Mesendoderm (in vitro differentiated cells): ENCODE measurements at regions not wholly inside any gene's neighbourhood (a gene's known extent, or its start where the extent isn't known, plus 50 kb on each side); places are given as distances from the start of the nearest gene placed in this dataset.
"Not testable (repeated sequence)": the region's sequence is repeated elsewhere in the genome, so short reads cannot be mapped to it uniquely, and the experiment has no call there.

Experiments used
- DNase-seq: peaks from one replicate; pipeline ENCODE4 v3.0.0; 2013
- H2AK5ac ChIP-seq: 2 replicates; pipeline ENCODE4 v1.6.1; 2013; ENCODE audit warnings: low read length, inconsistent platforms
- H2BK120ac ChIP-seq: 2 replicates; pipeline ENCODE4 v1.6.1; 2013; ENCODE audit warnings: low read depth, mild to moderate bottlenecking, low read length, moderate library complexity, mixed read lengths
- H2BK15ac ChIP-seq: replicated peaks from 2 replicates; pipeline ENCODE4 v1.6.1; 2013; ENCODE audit warnings: low read depth, mild to moderate bottlenecking, moderate library complexity
- H2BK5ac ChIP-seq: 2 replicates; pipeline ENCODE4 v1.6.1; 2013; ENCODE audit warnings: low read length, inconsistent platforms
- H3K18ac ChIP-seq: 2 replicates; pipeline ENCODE4 v1.6.1; 2013; ENCODE audit warnings: mild to moderate bottlenecking, low read length, mixed read lengths
- H3K23ac ChIP-seq: one replicate; pipeline ENCODE4 v1.6.1; 2013; ENCODE audit warnings: low read length
- H3K27ac ChIP-seq: 2 replicates; pipeline ENCODE4 v1.5.1; 2013; ENCODE audit warnings: low read depth, mild to moderate bottlenecking, inconsistent platforms, low read length, moderate library complexity
- H3K27me3 ChIP-seq: 2 replicates; pipeline ENCODE4 v1.6.1; 2013; ENCODE audit warnings: low read length, control low read depth, mild to moderate bottlenecking, inconsistent platforms; ENCODE audit not compliant: insufficient read depth, poor library complexity
- H3K36me3 ChIP-seq: 2 replicates; pipeline ENCODE4 v1.6.1; 2013; ENCODE audit warnings: low read length, inconsistent platforms; ENCODE audit not compliant: control insufficient read depth, insufficient read depth
- H3K4ac ChIP-seq: one replicate; pipeline ENCODE4 v1.6.1; 2013; ENCODE audit warnings: low read depth, mild to moderate bottlenecking, low read length, moderate library complexity
- H3K4me1 ChIP-seq: 2 replicates; pipeline ENCODE4 v1.6.1; 2013; ENCODE audit warnings: low read depth, low read length, inconsistent platforms; ENCODE audit not compliant: control insufficient read depth
- H3K4me2 ChIP-seq: 2 replicates; pipeline ENCODE4 v1.6.1; 2013; ENCODE audit warnings: low read length
- H3K4me3 ChIP-seq: 2 replicates; pipeline ENCODE4 v1.5.1; 2013; ENCODE audit warnings: mild to moderate bottlenecking, low read length
- H3K56ac ChIP-seq: one replicate; pipeline ENCODE4 v1.6.1; 2013; ENCODE audit warnings: low read length
- H3K79me1 ChIP-seq: 2 replicates; pipeline ENCODE4 v1.6.1; 2013; ENCODE audit warnings: low read length, inconsistent platforms
- H3K79me2 ChIP-seq: 2 replicates; pipeline ENCODE4 v1.6.1; 2013; ENCODE audit warnings: mild to moderate bottlenecking, low read length; ENCODE audit not compliant: control insufficient read depth, insufficient read depth
- H3K9ac ChIP-seq: 2 replicates; pipeline ENCODE4 v1.6.1; 2013; ENCODE audit warnings: low read length, inconsistent platforms
- H4K5ac ChIP-seq: one replicate; pipeline ENCODE4 v1.6.1; 2013; ENCODE audit warnings: low read length
- H4K8ac ChIP-seq: one replicate; pipeline ENCODE4 v1.6.1; 2013; ENCODE audit warnings: low read depth, mild to moderate bottlenecking, control low read depth, low read length, moderate library complexity
- WGBS: extraction: QIAGEN DNeasy Blood & Tissue Kit; methylation state at CpG from one replicate; pipeline ENCODE4 v1.1.7; 2013; ENCODE audit warnings: low lambda C conversion rate, missing lambda C conversion rate; ENCODE audit not compliant: insufficient coverage; ENCODE audit errors: extremely low coverage; 5-methylcytosine and 5-hydroxymethylcytosine counted together

GRCh38 chr4:169846396-169846795 lies 88.7 kb upstream of the HPF1 start:
- Histone ChIP-seq H3K79me2 (no peaks in the 10 kb centered on the region), H3K9ac (no peak overlapping the region), H3K27ac (no peak overlapping the region), H3K4me1 (no peaks in the 10 kb centered on the region), H3K23ac (no peak overlapping the region), H3K4ac (no peak overlapping the region), H3K27me3 (no peaks in the 10 kb centered on the region), H2BK15ac (no peak overlapping the region), H2BK120ac (no peak overlapping the region), H3K18ac (no peak overlapping the region), H3K56ac (no peak overlapping the region), H4K5ac (no peak overlapping the region), H3K79me1 (no peaks in the 10 kb centered on the region), H4K8ac (no peak overlapping the region), H2BK5ac (no peak overlapping the region), H3K36me3 (no peaks in the 10 kb centered on the region), H3K4me2 (no peak overlapping the region), H2AK5ac (no peak overlapping the region), H3K4me3 (no peak overlapping the region)
- no peak for DNase-seq
- WGBS = no CpG with 5 or more reads among the region's 2 CpGs

GRCh38 chr4:169841776-169842175 lies 84.0 kb upstream of the HPF1 start:
- no peak overlapping the region for H3K18ac ChIP-seq

GRCh38 chr4:169840554-169840953 lies 82.8 kb upstream of the HPF1 start:
- H2BK15ac ChIP-seq = no peak overlapping the region
- H3K79me1 ChIP-seq = no peaks in the 10 kb centered on the region
- no peak overlapping the region for H3K4me3 ChIP-seq
- H2AK5ac ChIP-seq = no peak overlapping the region
- H3K4me2 ChIP-seq = no peak overlapping the region
- H3K4ac ChIP-seq = no peak overlapping the region
- no peak overlapping the region for H4K8ac ChIP-seq
- peak; percentile 25 for DNase-seq
- no peak overlapping the region for H2BK120ac ChIP-seq
- no peaks in the 10 kb centered on the region for H3K4me1 ChIP-seq
- WGBS = no CpG with 5 or more reads among the region's 3 CpGs
- H4K5ac ChIP-seq = no peak overlapping the region
- no peak overlapping the region for H3K56ac ChIP-seq
- no peak overlapping the region for H3K9ac ChIP-seq
- no peaks in the 10 kb centered on the region for H3K27me3 ChIP-seq
- no peak overlapping the region for H2BK5ac ChIP-seq
- H3K23ac ChIP-seq = no peak overlapping the region
- H3K18ac ChIP-seq = no peak overlapping the region
- no peaks in the 10 kb centered on the region for H3K79me2 ChIP-seq
- no peaks in the 10 kb centered on the region for H3K36me3 ChIP-seq
- no peak overlapping the region for H3K27ac ChIP-seq

More at GRCh38 chr4:169841776-169842175, 84.0 kb upstream of the HPF1 start:
- H3K9ac ChIP-seq = no peak overlapping the region
- no peaks in the 10 kb centered on the region for H3K79me2 ChIP-seq
- no peak overlapping the region for H3K56ac ChIP-seq
- no peak overlapping the region for H3K4me2 ChIP-seq
- H3K27ac ChIP-seq = no peak overlapping the region
- H3K4ac ChIP-seq = no peak overlapping the region
- H3K4me1 ChIP-seq = no peaks in the 10 kb centered on the region
- H3K23ac ChIP-seq = no peak overlapping the region
- H4K5ac ChIP-seq = no peak overlapping the region
- no peaks in the 10 kb centered on the region for H3K36me3 ChIP-seq
- no peaks in the 10 kb centered on the region for H3K79me1 ChIP-seq
- no peak overlapping the region for H2BK15ac ChIP-seq
- no peaks in the 10 kb centered on the region for H3K27me3 ChIP-seq
- H2BK5ac ChIP-seq = no peak overlapping the region
- H2BK120ac ChIP-seq = no peak overlapping the region
- WGBS = no CpG with 5 or more reads among the region's 3 CpGs
- H3K4me3 ChIP-seq = no peak overlapping the region
- DNase-seq = no peak
- H2AK5ac ChIP-seq = no peak overlapping the region
- H4K8ac ChIP-seq = no peak overlapping the region

- not testable (repeated sequence) for H3K4me3 ChIP-seq, H2BK120ac ChIP-seq, H2AK5ac ChIP-seq, H3K27ac ChIP-seq, H3K4me1 ChIP-seq, H3K36me3 ChIP-seq, H3K23ac ChIP-seq, H3K79me1 ChIP-seq, H3K4me2 ChIP-seq, H3K27me3 ChIP-seq, H3K9ac ChIP-seq, H4K5ac ChIP-seq, H4K8ac ChIP-seq, H3K4ac ChIP-seq, H3K18ac ChIP-seq, H2BK15ac ChIP-seq, H2BK5ac ChIP-seq, H3K56ac ChIP-seq, H3K79me2 ChIP-seq, DNase-seq
- WGBS = no CpG with 5 or more reads among the region's 29 CpGs
These were observed 70.6 kb upstream of the HPF1 start for GRCh38 chr4:169828329-169828728.

GRCh38 chr4:169826634-169827187 lies 69.0 kb upstream of the HPF1 start:
- Histone ChIP-seq H3K4me1 (no peaks in the 10 kb centered on the region), H3K4me3 (no peak overlapping the region), H3K79me1 (no peaks in the 10 kb centered on the region), H3K18ac (no peak overlapping the region), H3K23ac (no peak overlapping the region), H3K4me2 (no peak overlapping the region), H2BK15ac (no peak overlapping the region), H3K9ac (no peak overlapping the region), H4K5ac (no peak overlapping the region), H3K79me2 (no peaks in the 10 kb centered on the region), H4K8ac (no peak overlapping the region), H3K4ac (no peak overlapping the region), H3K36me3 (no peaks in the 10 kb centered on the region), H3K56ac (no peak overlapping the region), H2BK120ac (no peak overlapping the region), H3K27ac (no peak overlapping the region), H3K27me3 (no peaks in the 10 kb centered on the region), H2BK5ac (no peak overlapping the region), H2AK5ac (no peak overlapping the region)
- DNase-seq = no peak
- WGBS = no CpG with 5 or more reads among the region's 6 CpGs

GRCh38 chr4:169823685-169824084 lies 65.9 kb upstream of the HPF1 start:
- Histone ChIP-seq H2BK120ac (no peak overlapping the region), H3K4ac (no peak overlapping the region), H2AK5ac (no peak overlapping the region), H4K8ac (no peak overlapping the region), H3K18ac (no peak overlapping the region), H2BK5ac (no peak overlapping the region), H3K4me1 (no peaks in the 10 kb centered on the region), H4K5ac (no peak overlapping the region), H3K4me2 (no peak overlapping the region), H3K27ac (no peak overlapping the region), H3K4me3 (no peak overlapping the region), H3K56ac (no peak overlapping the region), H3K79me2 (no peaks in the 10 kb centered on the region), H2BK15ac (no peak overlapping the region), H3K23ac (no peak overlapping the region), H3K9ac (no peak overlapping the region), H3K27me3 (no peaks in the 10 kb centered on the region), H3K79me1 (no peaks in the 10 kb centered on the region), H3K36me3 (no peaks in the 10 kb centered on the region)
- peak; percentile 87 for DNase-seq
- no CpG with 5 or more reads among the region's 7 CpGs for WGBS
